RWPE2 (cell line): ENCODE measurements at regions not wholly inside any gene's neighbourhood (a gene's known extent, or its start where the extent isn't known, plus 50 kb on each side); places are given as distances from the start of the nearest gene placed in this dataset.

ENCODE experiments used
- ATAC-seq: fragments of 200-7000 bp; cut with Tn5 transposase; 3 replicates; pipeline ENCODE4 v1.9.1; 2021; ENCODE audit warnings: low read depth
- DNase-seq: peaks from one replicate; pipeline ENCODE4 v3.0.0-alpha.2; 2020; ENCODE audit warnings: low spot score
- H3K27ac ChIP-seq: fragments of 450-650 bp; 2 replicates; pipeline ENCODE4 v1.5.1; 2017; ENCODE audit warnings: mild to moderate bottlenecking; ENCODE audit not compliant: poor library complexity, severe bottlenecking
- H3K27me3 ChIP-seq: fragments of 250-450 bp; sonication (Bioruptor Pico); 2 replicates; pipeline ENCODE4 v1.5.1; 2021; ENCODE audit warnings: mild to moderate bottlenecking, moderate library complexity; ENCODE audit not compliant: insufficient read depth, poor library complexity, severe bottlenecking
- H3K36me3 ChIP-seq: fragments of 250-450 bp; sonication (Bioruptor Pico); 2 replicates; pipeline ENCODE4 v1.5.1; 2020; ENCODE audit warnings: low read depth, mild to moderate bottlenecking, moderate library complexity
- H3K4me1 ChIP-seq: fragments of 250-450 bp; sonication (Bioruptor Pico); 2 replicates; pipeline ENCODE4 v1.5.1; 2021; ENCODE audit warnings: mild to moderate bottlenecking, moderate library complexity; ENCODE audit not compliant: insufficient read depth, poor library complexity, severe bottlenecking
- H3K4me3 ChIP-seq: fragments of 250-450 bp; sonication (Bioruptor Pico); 2 replicates; pipeline ENCODE4 v1.5.1; 2021; ENCODE audit warnings: mild to moderate bottlenecking, moderate library complexity; ENCODE audit not compliant: severe bottlenecking
- H3K9me3 ChIP-seq: fragments of 250-450 bp; sonication (Bioruptor Pico); 2 replicates; pipeline ENCODE4 v1.5.1; 2021; ENCODE audit warnings: mild to moderate bottlenecking, moderate library complexity; ENCODE audit not compliant: severe bottlenecking
- TF ChIP-seq, protein P1 (sequence below): fragments of 450-650 bp; IDR thresholded peaks from one replicate; pipeline ENCODE4 v1.5.1; 2017; ENCODE audit warnings: mild to moderate bottlenecking, moderate library complexity; ENCODE audit not compliant: poor library complexity, severe bottlenecking

DNA sequence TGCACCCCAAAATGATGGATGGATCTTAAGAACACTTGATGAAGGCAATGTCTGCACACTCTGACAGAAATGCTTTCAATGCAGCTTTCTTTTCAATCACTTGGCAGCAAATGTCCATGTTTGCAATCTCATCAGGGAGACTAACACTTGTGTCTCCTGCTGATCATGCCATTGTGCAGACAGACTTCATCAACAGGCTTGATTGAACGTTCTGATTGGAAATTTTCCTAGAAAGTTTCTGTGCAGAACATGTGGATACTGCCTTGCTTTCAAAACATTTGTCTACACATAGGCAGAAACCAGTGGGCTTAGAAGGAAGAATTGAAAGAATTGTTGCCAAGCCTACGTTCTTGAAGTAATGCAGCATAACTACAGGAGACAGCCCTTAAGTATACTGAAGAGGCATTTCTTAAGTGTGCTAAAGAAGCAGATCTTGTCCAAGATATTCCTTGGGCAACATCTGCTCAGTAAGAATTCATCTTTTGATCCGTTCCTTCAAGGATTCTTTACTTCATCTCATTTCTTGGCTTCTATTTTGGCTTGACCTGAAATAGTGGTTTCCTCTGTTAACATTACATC, 120.4 kb upstream of the PLCB4 start:
- H3K4me1 ChIP-seq = no peaks in the 10 kb centered on the region
- no peaks in the 10 kb centered on the region for H3K27me3 ChIP-seq
- DNase-seq (no peak), ATAC-seq (no peak)
- H3K36me3 ChIP-seq = no peaks in the 10 kb centered on the region
- TF ChIP-seq, protein P1, sequence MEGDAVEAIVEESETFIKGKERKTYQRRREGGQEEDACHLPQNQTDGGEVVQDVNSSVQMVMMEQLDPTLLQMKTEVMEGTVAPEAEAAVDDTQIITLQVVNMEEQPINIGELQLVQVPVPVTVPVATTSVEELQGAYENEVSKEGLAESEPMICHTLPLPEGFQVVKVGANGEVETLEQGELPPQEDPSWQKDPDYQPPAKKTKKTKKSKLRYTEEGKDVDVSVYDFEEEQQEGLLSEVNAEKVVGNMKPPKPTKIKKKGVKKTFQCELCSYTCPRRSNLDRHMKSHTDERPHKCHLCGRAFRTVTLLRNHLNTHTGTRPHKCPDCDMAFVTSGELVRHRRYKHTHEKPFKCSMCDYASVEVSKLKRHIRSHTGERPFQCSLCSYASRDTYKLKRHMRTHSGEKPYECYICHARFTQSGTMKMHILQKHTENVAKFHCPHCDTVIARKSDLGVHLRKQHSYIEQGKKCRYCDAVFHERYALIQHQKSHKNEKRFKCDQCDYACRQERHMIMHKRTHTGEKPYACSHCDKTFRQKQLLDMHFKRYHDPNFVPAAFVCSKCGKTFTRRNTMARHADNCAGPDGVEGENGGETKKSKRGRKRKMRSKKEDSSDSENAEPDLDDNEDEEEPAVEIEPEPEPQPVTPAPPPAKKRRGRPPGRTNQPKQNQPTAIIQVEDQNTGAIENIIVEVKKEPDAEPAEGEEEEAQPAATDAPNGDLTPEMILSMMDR = no peak
- no peak overlapping the region for H3K27ac ChIP-seq
- H3K9me3 ChIP-seq = no peaks in the 10 kb centered on the region
- no peak overlapping the region for H3K4me3 ChIP-seq

DNA sequence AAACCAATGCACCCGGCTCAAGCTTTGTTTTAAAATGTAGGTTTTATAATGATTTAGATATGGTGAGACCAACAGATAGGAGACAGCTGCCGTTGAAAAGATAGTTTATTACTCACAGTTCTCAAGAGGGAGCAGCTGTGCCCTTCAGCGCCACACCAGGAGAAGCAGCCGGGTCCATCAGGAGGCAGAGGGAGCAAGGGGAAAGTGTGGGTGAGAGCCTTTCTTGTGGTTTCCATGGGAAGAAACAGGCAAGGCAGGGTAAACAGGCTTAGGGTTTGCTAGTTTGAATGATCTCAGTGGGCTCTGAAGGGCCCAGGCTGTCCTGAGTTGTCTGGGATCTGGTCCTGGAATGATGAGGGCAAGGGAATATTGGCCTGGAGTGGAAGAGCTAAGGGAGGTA, 117.7 kb upstream of the PLCB4 start:
- no peak overlapping the region for H3K4me3 ChIP-seq
- DNase-seq (no peak), ATAC-seq (no peak)
- H3K36me3 ChIP-seq = no peaks in the 10 kb centered on the region
- H3K9me3 ChIP-seq = no peaks in the 10 kb centered on the region
- no peaks in the 10 kb centered on the region for H3K4me1 ChIP-seq
- H3K27ac ChIP-seq = no peak overlapping the region
- TF ChIP-seq, protein P1 = no peak
- H3K27me3 ChIP-seq = no peaks in the 10 kb centered on the region

DNA sequence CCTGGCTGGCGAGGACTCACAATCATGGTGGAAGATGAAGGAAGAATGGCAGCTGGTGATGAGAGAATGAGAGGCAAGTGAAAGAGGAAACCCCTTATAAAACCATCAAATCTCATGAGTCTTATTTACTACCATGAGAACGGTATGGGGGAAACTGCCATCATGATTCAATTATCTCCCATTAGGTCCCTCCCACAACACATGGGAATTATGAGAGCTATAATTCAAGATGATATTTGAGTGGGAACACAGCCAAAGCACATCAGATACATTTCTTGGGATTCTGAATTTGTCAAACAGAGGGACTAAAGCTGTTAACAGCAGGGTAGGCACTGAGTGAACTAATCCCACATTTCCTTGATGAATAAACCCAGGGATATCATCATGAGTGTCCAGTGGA, 116.2 kb upstream of the PLCB4 start:
- Histone ChIP-seq H3K9me3 (no peaks in the 10 kb centered on the region), H3K4me1 (no peaks in the 10 kb centered on the region), H3K36me3 (no peaks in the 10 kb centered on the region), H3K4me3 (no peak overlapping the region), H3K27ac (no peak overlapping the region), H3K27me3 (no peaks in the 10 kb centered on the region)
- TF ChIP-seq, protein P1 = no peak
- ATAC-seq (no peak), DNase-seq (no peak)

DNA sequence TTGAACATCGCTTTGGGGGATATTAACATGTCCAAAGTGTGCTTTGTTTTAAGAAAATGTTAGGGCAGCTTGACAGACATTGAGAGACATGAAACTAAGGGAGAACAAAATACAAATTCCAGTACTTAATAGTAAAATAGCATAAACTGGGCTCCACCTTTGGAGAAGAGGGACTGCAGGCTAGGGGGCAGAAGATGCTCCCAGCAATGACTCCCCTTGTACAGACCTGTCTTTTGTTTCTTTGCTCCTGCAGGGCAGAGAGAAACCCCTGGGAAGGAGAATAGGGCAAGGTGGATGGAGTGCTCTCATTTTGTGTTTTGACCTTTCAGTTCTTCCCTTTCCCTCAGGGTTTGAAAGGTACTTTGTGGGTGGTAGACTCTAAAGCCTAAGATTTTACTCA, 115.6 kb upstream of the PLCB4 start:
- no peak overlapping the region for H3K4me3 ChIP-seq
- DNase-seq (no peak), ATAC-seq (no peak)
- no peaks in the 10 kb centered on the region for H3K9me3 ChIP-seq
- TF ChIP-seq, protein P1 = no peak
- no peaks in the 10 kb centered on the region for H3K27me3 ChIP-seq
- H3K27ac ChIP-seq = no peak overlapping the region
- no peaks in the 10 kb centered on the region for H3K4me1 ChIP-seq
- no peaks in the 10 kb centered on the region for H3K36me3 ChIP-seq

DNA sequence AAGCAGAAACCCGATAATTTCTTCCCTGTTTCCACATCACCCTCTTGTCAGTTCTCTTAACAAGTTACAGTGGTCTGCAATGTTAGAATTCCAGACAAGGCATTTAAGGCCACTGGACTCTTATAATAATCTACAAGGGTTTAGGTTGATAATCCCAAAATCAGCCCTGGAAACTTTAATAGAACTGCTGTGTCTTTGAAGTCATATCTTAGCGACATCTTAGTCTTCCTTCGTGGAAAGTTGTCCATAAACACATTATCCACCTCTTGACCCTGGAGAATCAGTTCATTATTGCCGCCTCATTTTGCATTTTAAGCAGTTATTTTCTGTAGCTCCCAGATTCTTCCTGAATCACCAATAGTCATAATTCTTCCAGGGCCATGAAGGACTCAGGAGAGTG, 108.6 kb upstream of the PLCB4 start:
- no peaks in the 10 kb centered on the region for H3K4me1 ChIP-seq
- no peaks in the 10 kb centered on the region for H3K9me3 ChIP-seq
- no peaks in the 10 kb centered on the region for H3K36me3 ChIP-seq
- H3K27me3 ChIP-seq = no peaks in the 10 kb centered on the region
- no peak overlapping the region for H3K27ac ChIP-seq
- ATAC-seq (no peak), DNase-seq (no peak)
- TF ChIP-seq, protein P1 = no peak
- H3K4me3 ChIP-seq = no peak overlapping the region
